CD4-positive, CD25-positive, alpha-beta regulatory T cell (primary cell): ENCODE measurements at regions not wholly inside any gene's neighbourhood (a gene's known extent, or its start where the extent isn't known, plus 50 kb on each side); places are given as distances from the start of the nearest gene placed in this dataset.
A peak's percentile ranks its signal among the peaks of the same experiment; 100 is the strongest.
"Not testable (repeated sequence)": the region's sequence is repeated elsewhere in the genome, so short reads cannot be mapped to it uniquely, and the experiment has no call there.

Source experiments
- ATAC-seq, 2 donors: fragments of 150-1000 bp; cut with Tn5 transposase; one replicate each; pipeline ENCODE4 v1.10.0; 2021; ENCODE audit warnings: low read depth in 2 of 2, moderate number of reproducible peaks in 2 of 2, moderate library complexity in 1 of 2
- DNase-seq, 3 donors: peaks; one replicate each; pipeline versions ENCODE4 v3.0.0 to v3.0.0-alpha.2; 2012 to 2022; ENCODE audit warnings: mixed read lengths in 1 of 3
- H3K27ac ChIP-seq: one replicate; pipeline ENCODE4 v1.7.0; 2013; ENCODE audit warnings: mild to moderate bottlenecking, low read length; ENCODE audit not compliant: insufficient read depth, poor library complexity, severe bottlenecking
- H3K27me3 ChIP-seq: one replicate; pipeline ENCODE4 v1.7.0; 2013; ENCODE audit warnings: low read length; ENCODE audit not compliant: control insufficient read depth, insufficient read depth
- H3K36me3 ChIP-seq: one replicate; pipeline ENCODE4 v1.7.0; 2013; ENCODE audit warnings: mild to moderate bottlenecking, low read length, moderate library complexity; ENCODE audit not compliant: control insufficient read depth, insufficient read depth
- H3K4me1 ChIP-seq: 2 replicates; pipeline ENCODE4 v1.7.0; 2013; ENCODE audit warnings: mild to moderate bottlenecking, low read length; ENCODE audit not compliant: insufficient read depth, control insufficient read depth, poor library complexity, severe bottlenecking
- H3K4me3 ChIP-seq: one replicate; pipeline ENCODE4 v1.7.0; 2013; ENCODE audit warnings: low read depth, mild to moderate bottlenecking, low read length, moderate library complexity
- H3K9me3 ChIP-seq, 2 experiments: 1 replicate in 1 of 2; 2 replicates in 1 of 2; pipeline ENCODE4 v1.7.0; 2013; ENCODE audit warnings: low read length in 2 of 2, mild to moderate bottlenecking in 1 of 2, moderate library complexity in 1 of 2; ENCODE audit not compliant: control insufficient read depth in 2 of 2
- H3K27ac Mint-ChIP-seq, 3 donors: one replicate each; pipeline ENCODE4 v1.8.0; 2020 to 2022; ENCODE audit warnings: mild to moderate bottlenecking in 3 of 3, mixed read lengths in 3 of 3, moderate library complexity in 2 of 3
- H3K27me3 Mint-ChIP-seq: one replicate; pipeline ENCODE4 v1.8.0; 2022; ENCODE audit warnings: mild to moderate bottlenecking, mixed read lengths
- H3K36me3 Mint-ChIP-seq: one replicate; pipeline ENCODE4 v1.8.0; 2020; ENCODE audit warnings: mixed read lengths
- H3K4me1 Mint-ChIP-seq, 4 donors: one replicate each; pipeline ENCODE4 v1.8.0; 2020 to 2022; ENCODE audit warnings: mixed read lengths in 4 of 4, mild to moderate bottlenecking in 1 of 4
- H3K4me3 Mint-ChIP-seq, 4 donors: one replicate each; pipeline ENCODE4 v1.8.0; 2020 to 2022; ENCODE audit warnings: mild to moderate bottlenecking in 4 of 4, mixed read lengths in 4 of 4, moderate library complexity in 3 of 4
- H3K9me3 Mint-ChIP-seq, 7 donors: one replicate each; pipeline ENCODE4 v1.8.0; 2020 to 2022; ENCODE audit warnings: mixed read lengths in 7 of 7, mild to moderate bottlenecking in 3 of 7, moderate library complexity in 2 of 7

GRCh38 chr4:138622362-138622761 lies 380.2 kb upstream of the SLC7A11 start:
- not testable (repeated sequence) for H3K27ac ChIP-seq, H3K4me3 ChIP-seq, ATAC-seq, H3K27ac Mint-ChIP-seq, H3K9me3 ChIP-seq, H3K4me1 Mint-ChIP-seq, H3K27me3 ChIP-seq, DNase-seq, H3K4me1 ChIP-seq, H3K27me3 Mint-ChIP-seq, H3K36me3 ChIP-seq, H3K36me3 Mint-ChIP-seq
- peak overlapping the region in 1 of 4 donors; percentile 33 for H3K4me3 Mint-ChIP-seq
- H3K9me3 Mint-ChIP-seq: peaks cover 3 to 13% (median 6%) of the 10 kb centered on the region in 7 donors

GRCh38 chr4:138616775-138617174 lies 374.6 kb upstream of the SLC7A11 start:
- no peak for ATAC-seq

GRCh38 chr4:138614398-138615142 lies 372.4 kb upstream of the SLC7A11 start:
- no peak for ATAC-seq
- Mint-ChIP-seq H3K36me3 (no peaks in the 10 kb centered on the region), H3K4me3 (no peak overlapping the region), H3K4me1 (no peaks in the 10 kb centered on the region), H3K27me3 (no peaks in the 10 kb centered on the region), H3K27ac (no peak overlapping the region), H3K9me3 (peaks cover 0 to 8% (median 0%) of the 10 kb centered on the region in 7 donors)
- DNase-seq: no peak
- Histone ChIP-seq H3K36me3 (no peaks in the 10 kb centered on the region), H3K9me3 (peaks cover 0 to 3% of the 10 kb centered on the region in 2 experiments), H3K27me3 (no peaks in the 10 kb centered on the region), H3K4me3 (no peak overlapping the region), H3K4me1 (no peaks in the 10 kb centered on the region), H3K27ac (no peak overlapping the region)

More at GRCh38 chr4:138616775-138617174, 374.6 kb upstream of the SLC7A11 start:
- Mint-ChIP-seq H3K36me3 (no peaks in the 10 kb centered on the region), H3K9me3 (peaks cover 0 to 13% (median 0%) of the 10 kb centered on the region in 7 donors), H3K4me1 (no peaks in the 10 kb centered on the region), H3K27ac (no peak overlapping the region), H3K4me3 (no peak overlapping the region), H3K27me3 (no peaks in the 10 kb centered on the region)
- H3K27me3 ChIP-seq: no peaks in the 10 kb centered on the region
- no peaks in the 10 kb centered on the region for H3K36me3 ChIP-seq
- no peak for DNase-seq
- no peaks in the 10 kb centered on the region for H3K4me1 ChIP-seq
- no peak overlapping the region for H3K27ac ChIP-seq
- no peak overlapping the region for H3K4me3 ChIP-seq
- peaks cover 0 to 3% of the 10 kb centered on the region in 2 experiments for H3K9me3 ChIP-seq

- Mint-ChIP-seq H3K4me1 (no peaks in the 10 kb centered on the region), H3K36me3 (no peaks in the 10 kb centered on the region), H3K4me3 (no peak overlapping the region), H3K27me3 (no peaks in the 10 kb centered on the region), H3K9me3 (no peaks in the 10 kb centered on the region), H3K27ac (no peak overlapping the region)
- no peaks in the 10 kb centered on the region for H3K4me1 ChIP-seq
- H3K36me3 ChIP-seq: no peaks in the 10 kb centered on the region
- no peak overlapping the region for H3K27ac ChIP-seq
- no peak overlapping the region for H3K4me3 ChIP-seq
- no peaks in the 10 kb centered on the region for H3K9me3 ChIP-seq
- no peak for ATAC-seq
- H3K27me3 ChIP-seq: no peaks in the 10 kb centered on the region
- DNase-seq: no peak
Measured at GRCh38 chr4:138612428-138612827, 370.3 kb upstream of the SLC7A11 start.

- H3K4me3 ChIP-seq: no peak overlapping the region
- no peak overlapping the region for H3K27ac ChIP-seq
- no peak overlapping the region for H3K4me3 Mint-ChIP-seq
- ATAC-seq: no peak
- H3K27me3 ChIP-seq: no peaks in the 10 kb centered on the region
- no peaks in the 10 kb centered on the region for H3K9me3 ChIP-seq
- H3K36me3 Mint-ChIP-seq: no peaks in the 10 kb centered on the region
- no peaks in the 10 kb centered on the region for H3K27me3 Mint-ChIP-seq
- peaks cover 0 to 2% (median 0%) of the 10 kb centered on the region in 7 donors for H3K9me3 Mint-ChIP-seq
- H3K4me1 ChIP-seq: no peaks in the 10 kb centered on the region
- DNase-seq: no peak
- H3K36me3 ChIP-seq: no peaks in the 10 kb centered on the region
- no peaks in the 10 kb centered on the region for H3K4me1 Mint-ChIP-seq
- no peak overlapping the region for H3K27ac Mint-ChIP-seq
Measured at GRCh38 chr4:138611721-138612120, 369.6 kb upstream of the SLC7A11 start.

GRCh38 chr4:138611017-138611416 lies 368.9 kb upstream of the SLC7A11 start:
- Histone ChIP-seq H3K36me3 (no peaks in the 10 kb centered on the region), H3K27me3 (no peaks in the 10 kb centered on the region), H3K4me1 (no peaks in the 10 kb centered on the region), H3K4me3 (no peak overlapping the region), H3K27ac (no peak overlapping the region), H3K9me3 (no peaks in the 10 kb centered on the region)
- no peak overlapping the region for H3K4me3 Mint-ChIP-seq
- peaks cover 0 to 2% (median 0%) of the 10 kb centered on the region in 7 donors for H3K9me3 Mint-ChIP-seq
- ATAC-seq: no peak
- H3K27me3 Mint-ChIP-seq: no peaks in the 10 kb centered on the region
- H3K4me1 Mint-ChIP-seq: no peaks in the 10 kb centered on the region
- no peaks in the 10 kb centered on the region for H3K36me3 Mint-ChIP-seq
- no peak overlapping the region for H3K27ac Mint-ChIP-seq
- no peak for DNase-seq

- Mint-ChIP-seq H3K36me3 (no peaks in the 10 kb centered on the region), H3K27ac (no peak overlapping the region), H3K27me3 (no peaks in the 10 kb centered on the region), H3K4me1 (no peaks in the 10 kb centered on the region), H3K9me3 (peaks cover 0 to 2% (median 0%) of the 10 kb centered on the region in 7 donors), H3K4me3 (no peak overlapping the region)
- Histone ChIP-seq H3K4me1 (no peaks in the 10 kb centered on the region), H3K9me3 (no peaks in the 10 kb centered on the region), H3K36me3 (no peaks in the 10 kb centered on the region), H3K27ac (no peak overlapping the region), H3K27me3 (no peaks in the 10 kb centered on the region), H3K4me3 (no peak overlapping the region)
- DNase-seq: no peak
- no peak for ATAC-seq
Measured at GRCh38 chr4:138609943-138610350, 367.8 kb upstream of the SLC7A11 start.

- no peaks in the 10 kb centered on the region for H3K9me3 ChIP-seq
- peaks cover 0 to 4% (median 0%) of the 10 kb centered on the region in 7 donors for H3K9me3 Mint-ChIP-seq
- no peaks in the 10 kb centered on the region for H3K4me1 Mint-ChIP-seq
- H3K27ac Mint-ChIP-seq: no peak overlapping the region
- H3K4me1 ChIP-seq: no peaks in the 10 kb centered on the region
- H3K4me3 Mint-ChIP-seq: no peak overlapping the region
- H3K27me3 ChIP-seq: no peaks in the 10 kb centered on the region
- H3K4me3 ChIP-seq: no peak overlapping the region
- DNase-seq: no peak
- H3K36me3 ChIP-seq: no peaks in the 10 kb centered on the region
- no peak for ATAC-seq
- H3K27me3 Mint-ChIP-seq: no peaks in the 10 kb centered on the region
- H3K36me3 Mint-ChIP-seq: no peaks in the 10 kb centered on the region
- H3K27ac ChIP-seq: no peak overlapping the region
Measured at GRCh38 chr4:138604556-138604955, 362.4 kb upstream of the SLC7A11 start.
